HepG2 (cell line): ENCODE measurements at regions not wholly inside any gene's neighbourhood (a gene's known extent, or its start where the extent isn't known, plus 50 kb on each side); places are given as distances from the start of the nearest gene placed in this dataset.

Experiments used
- MEF2D ChIP-seq: sonication (generic); formaldehyde crosslinking; IDR thresholded peaks from 2 replicates; pipeline ENCODE4 v1.5.1; 2020; ENCODE audit warnings: mild to moderate bottlenecking, missing genetic modification reagents
- POLR2A ChIP-seq, 2 experiments: IDR thresholded peaks; 2 replicates each; pipeline ENCODE4 v1.6.1; 2011; ENCODE audit warnings: low read depth in 2 of 2, low read length in 2 of 2, mild to moderate bottlenecking in 1 of 2, moderate library complexity in 1 of 2; ENCODE audit not compliant: insufficient read depth in 1 of 2
- SETDB1 ChIP-seq: sonication (generic); formaldehyde crosslinking; IDR thresholded peaks from 2 replicates; pipeline ENCODE4 v1.5.1; 2020; ENCODE audit warnings: missing genetic modification reagents, mild to moderate bottlenecking, borderline replicate concordance
- TF ChIP-seq, protein P1 (sequence below): sonication (generic); formaldehyde crosslinking; IDR thresholded peaks from 2 replicates; pipeline ENCODE4 v1.5.0; 2020; ENCODE audit warnings: mild to moderate bottlenecking, missing genetic modification reagents, moderate library complexity

DNA sequence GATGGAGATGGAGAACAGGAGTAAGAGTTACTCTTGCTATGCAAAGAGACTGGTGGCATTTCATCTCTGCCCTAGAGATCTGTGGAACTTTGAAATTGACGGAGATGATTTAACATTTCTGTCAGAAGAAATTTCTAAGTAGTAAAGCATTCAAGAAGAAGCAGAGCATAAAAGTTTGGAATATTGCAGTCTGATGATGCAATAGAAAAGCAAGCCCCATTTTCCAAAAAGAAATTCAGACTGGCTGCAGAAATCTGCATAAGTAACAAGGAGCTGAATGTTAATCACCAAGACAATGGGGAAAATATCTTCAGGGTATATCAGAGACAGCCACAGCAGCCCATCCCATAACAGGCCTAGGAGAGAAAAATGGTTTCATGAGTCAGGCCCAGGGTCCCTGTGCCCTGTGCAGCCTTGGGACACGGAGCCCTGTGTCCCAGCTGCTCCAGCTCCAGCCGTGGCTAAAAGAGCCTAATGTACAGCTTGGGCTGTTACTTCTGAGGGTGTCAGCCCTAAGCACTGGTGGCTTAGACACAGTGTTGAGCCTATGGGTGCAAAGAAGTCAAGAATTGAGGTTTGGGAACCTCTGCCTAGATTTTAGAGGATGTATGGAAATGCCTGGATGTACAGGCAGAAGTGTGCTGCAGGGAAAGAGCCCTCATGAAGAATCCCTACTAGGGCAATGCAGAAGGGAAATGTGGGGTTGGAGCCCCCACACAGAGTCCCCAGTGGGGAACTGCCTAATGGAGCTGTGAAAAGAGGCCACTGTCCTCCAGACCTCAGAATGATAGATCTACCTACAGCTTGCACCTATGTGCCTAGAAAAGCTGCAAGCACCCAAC, 616.6 kb downstream of the SLC16A7 start:
- TF ChIP-seq POLR2A (IDR thresholded peaks at IDR 0.05; ENCODE audit: insufficient read depth in 1 of 2, low read depth in 2 of 2, low read length in 2 of 2): no peak
- TF ChIP-seq, protein P1, sequence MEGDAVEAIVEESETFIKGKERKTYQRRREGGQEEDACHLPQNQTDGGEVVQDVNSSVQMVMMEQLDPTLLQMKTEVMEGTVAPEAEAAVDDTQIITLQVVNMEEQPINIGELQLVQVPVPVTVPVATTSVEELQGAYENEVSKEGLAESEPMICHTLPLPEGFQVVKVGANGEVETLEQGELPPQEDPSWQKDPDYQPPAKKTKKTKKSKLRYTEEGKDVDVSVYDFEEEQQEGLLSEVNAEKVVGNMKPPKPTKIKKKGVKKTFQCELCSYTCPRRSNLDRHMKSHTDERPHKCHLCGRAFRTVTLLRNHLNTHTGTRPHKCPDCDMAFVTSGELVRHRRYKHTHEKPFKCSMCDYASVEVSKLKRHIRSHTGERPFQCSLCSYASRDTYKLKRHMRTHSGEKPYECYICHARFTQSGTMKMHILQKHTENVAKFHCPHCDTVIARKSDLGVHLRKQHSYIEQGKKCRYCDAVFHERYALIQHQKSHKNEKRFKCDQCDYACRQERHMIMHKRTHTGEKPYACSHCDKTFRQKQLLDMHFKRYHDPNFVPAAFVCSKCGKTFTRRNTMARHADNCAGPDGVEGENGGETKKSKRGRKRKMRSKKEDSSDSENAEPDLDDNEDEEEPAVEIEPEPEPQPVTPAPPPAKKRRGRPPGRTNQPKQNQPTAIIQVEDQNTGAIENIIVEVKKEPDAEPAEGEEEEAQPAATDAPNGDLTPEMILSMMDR: no peak
- no peak for TF ChIP-seq MEF2D
- no peak for TF ChIP-seq SETDB1
